Vagina (tissue), 2 donors: ENCODE measurements at regions not wholly inside any gene's neighbourhood (a gene's known extent, or its start where the extent isn't known, plus 50 kb on each side); places are given as distances from the start of the nearest gene placed in this dataset.

Source experiments
- CTCF ChIP-seq, 3 experiments: fragments of 450-650 bp in 2 of 3; fragments of 200-600 bp in 1 of 3; sonication (generic) in 1 of 3; IDR thresholded peaks; one replicate each; pipeline ENCODE4 v1.5.1; 2017 to 2019; ENCODE audit warnings: antibody characterized with exemption in 3 of 3, mild to moderate bottlenecking in 2 of 3, moderate library complexity in 2 of 3
- POLR2A ChIP-seq, 2 donors: fragments of 450-650 bp; IDR thresholded peaks; one replicate each; pipeline ENCODE4 v1.6.1; 2017; ENCODE audit warnings: antibody characterized with exemption in 2 of 2, mild to moderate bottlenecking in 2 of 2, moderate library complexity in 2 of 2
- POLR2AphosphoS5 ChIP-seq, 2 donors: sonication (generic); formaldehyde crosslinking; IDR thresholded peaks; one replicate each; pipeline ENCODE4 v1.9.0; 2017; ENCODE audit warnings: antibody characterized with exemption in 2 of 2, mild to moderate bottlenecking in 2 of 2, low read depth in 1 of 2; ENCODE audit not compliant: insufficient read depth in 1 of 2

GRCh38 chr2:238970553-238971081, 122.7 kb downstream of the TWIST2 start:
- peak; percentile 70 to 93 (median 89) for TF ChIP-seq CTCF (IDR thresholded peaks at IDR 0.05)
- TF ChIP-seq POLR2AphosphoS5 (IDR thresholded peaks at IDR 0.05; ENCODE audit: insufficient read depth in 1 of 2, low read depth in 1 of 2): peak; percentile 29 to 61
- TF ChIP-seq POLR2A (IDR thresholded peaks at IDR 0.05): no peak
